ENCODE measurements at regions not wholly inside any gene's neighbourhood (a gene's known extent, or its start where the extent isn't known, plus 50 kb on each side); places are given as distances from the start of the nearest gene placed in this dataset.

DNA sequence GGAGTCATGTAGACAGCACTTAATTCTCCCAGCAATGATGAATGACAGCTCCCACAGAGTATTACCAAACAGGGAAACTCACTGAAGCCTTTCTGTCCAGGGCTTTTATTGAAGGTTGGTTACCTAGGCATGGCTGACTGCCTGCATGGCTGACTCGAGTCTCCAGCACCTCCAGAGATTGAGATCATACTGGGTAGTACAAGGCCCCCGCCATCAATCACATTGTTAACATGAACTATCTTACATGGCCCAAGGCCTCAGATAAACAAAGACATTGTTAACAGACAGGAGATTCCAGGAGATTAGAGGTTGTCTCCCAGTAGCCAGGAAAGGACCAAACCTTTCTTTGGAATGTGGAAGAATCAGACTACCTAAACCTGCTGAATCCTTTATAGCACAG lies 128.3 kb upstream of the LSM14A start:
- TF ChIP-seq TAF1 (IDR thresholded peaks at IDR 0.05; ENCODE audit: borderline replicate concordance, insufficient read depth, low read length) (no peak), POLR2AphosphoS5 (IDR thresholded peaks at IDR 0.05; ENCODE audit: low read depth, low read length) (no peak), FOXP2 (optimal IDR thresholded peaks at IDR 0.05; ENCODE audit: borderline replicate concordance, extremely low read depth, extremely low read length, insufficient read depth) (no peak), REST (IDR thresholded peaks at IDR 0.05; ENCODE audit: insufficient read depth in 1 of 2, low read depth in 2 of 2, low read length in 2 of 2) (no peak), SIN3A (IDR thresholded peaks at IDR 0.05; ENCODE audit: borderline replicate concordance, insufficient read depth, low read length) (no peak)

- TF ChIP-seq SIN3A (IDR thresholded peaks at IDR 0.05; ENCODE audit: borderline replicate concordance, insufficient read depth, low read length): no peak
- no peak for TF ChIP-seq POLR2AphosphoS5 (IDR thresholded peaks at IDR 0.05; ENCODE audit: low read depth, low read length)
- no peak for TF ChIP-seq FOXP2 (optimal IDR thresholded peaks at IDR 0.05; ENCODE audit: borderline replicate concordance, extremely low read depth, extremely low read length, insufficient read depth)
- no peak for TF ChIP-seq REST (IDR thresholded peaks at IDR 0.05; ENCODE audit: insufficient read depth in 1 of 2, low read depth in 2 of 2, low read length in 2 of 2)
- TF ChIP-seq TAF1 (IDR thresholded peaks at IDR 0.05; ENCODE audit: borderline replicate concordance, insufficient read depth, low read length): no peak
These were observed 122.4 kb upstream of the LSM14A start for GRCh38 chr19:34049944-34050343.

DNA sequence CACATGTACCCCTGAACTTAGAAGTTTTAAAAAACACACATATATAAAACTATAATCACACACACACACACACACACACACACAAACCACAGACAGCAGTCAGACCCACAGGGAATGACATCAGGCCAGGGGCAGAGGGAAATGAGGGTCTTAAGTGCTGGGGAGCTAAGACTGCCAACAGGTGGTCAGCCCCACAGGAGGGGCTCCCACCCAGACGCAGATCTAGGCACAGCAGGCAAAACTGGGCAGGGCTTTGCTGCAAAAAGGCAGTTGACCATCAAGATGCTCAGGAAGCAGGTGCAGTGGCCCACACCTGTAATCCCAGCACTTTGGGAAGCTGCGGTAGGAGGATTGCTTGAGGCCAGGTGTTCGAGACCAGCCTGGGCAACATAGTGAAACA lies 121.0 kb upstream of the LSM14A start:
- no peak for TF ChIP-seq SIN3A (IDR thresholded peaks at IDR 0.05; ENCODE audit: borderline replicate concordance, insufficient read depth, low read length)
- no peak for TF ChIP-seq REST (IDR thresholded peaks at IDR 0.05; ENCODE audit: insufficient read depth in 1 of 2, low read depth in 2 of 2, low read length in 2 of 2)
- no peak for TF ChIP-seq FOXP2 (optimal IDR thresholded peaks at IDR 0.05; ENCODE audit: borderline replicate concordance, extremely low read depth, extremely low read length, insufficient read depth)
- no peak for TF ChIP-seq TAF1 (IDR thresholded peaks at IDR 0.05; ENCODE audit: borderline replicate concordance, insufficient read depth, low read length)
- no peak for TF ChIP-seq POLR2AphosphoS5 (IDR thresholded peaks at IDR 0.05; ENCODE audit: low read depth, low read length)

DNA sequence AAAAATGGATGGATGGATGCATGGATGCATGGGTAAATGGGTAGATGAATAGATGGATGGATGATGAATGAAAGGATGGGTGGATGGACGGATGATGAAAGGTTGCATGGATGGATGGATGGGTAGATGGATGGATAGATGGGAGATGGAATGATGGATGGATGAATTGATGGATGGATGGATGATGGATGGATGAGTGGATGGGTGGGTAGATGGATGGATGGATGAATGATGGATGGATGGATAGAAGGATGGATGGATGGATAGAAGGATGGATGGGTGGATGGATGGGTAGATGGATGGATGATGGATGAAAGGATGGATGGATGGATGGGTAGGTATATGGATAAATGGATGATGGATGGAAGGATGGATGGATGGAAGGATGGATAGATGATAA lies 115.1 kb upstream of the LSM14A start:
- TF ChIP-seq TAF1 (IDR thresholded peaks at IDR 0.05; ENCODE audit: borderline replicate concordance, insufficient read depth, low read length) (no peak), REST (IDR thresholded peaks at IDR 0.05; ENCODE audit: insufficient read depth in 1 of 2, low read depth in 2 of 2, low read length in 2 of 2) (no peak), FOXP2 (optimal IDR thresholded peaks at IDR 0.05; ENCODE audit: borderline replicate concordance, extremely low read depth, extremely low read length, insufficient read depth) (no peak), POLR2AphosphoS5 (IDR thresholded peaks at IDR 0.05; ENCODE audit: low read depth, low read length) (no peak), SIN3A (IDR thresholded peaks at IDR 0.05; ENCODE audit: borderline replicate concordance, insufficient read depth, low read length) (no peak)
